ENCODE measurements at regions not wholly inside any gene's neighbourhood (a gene's known extent, or its start where the extent isn't known, plus 50 kb on each side); places are given as distances from the start of the nearest gene placed in this dataset.

DNA sequence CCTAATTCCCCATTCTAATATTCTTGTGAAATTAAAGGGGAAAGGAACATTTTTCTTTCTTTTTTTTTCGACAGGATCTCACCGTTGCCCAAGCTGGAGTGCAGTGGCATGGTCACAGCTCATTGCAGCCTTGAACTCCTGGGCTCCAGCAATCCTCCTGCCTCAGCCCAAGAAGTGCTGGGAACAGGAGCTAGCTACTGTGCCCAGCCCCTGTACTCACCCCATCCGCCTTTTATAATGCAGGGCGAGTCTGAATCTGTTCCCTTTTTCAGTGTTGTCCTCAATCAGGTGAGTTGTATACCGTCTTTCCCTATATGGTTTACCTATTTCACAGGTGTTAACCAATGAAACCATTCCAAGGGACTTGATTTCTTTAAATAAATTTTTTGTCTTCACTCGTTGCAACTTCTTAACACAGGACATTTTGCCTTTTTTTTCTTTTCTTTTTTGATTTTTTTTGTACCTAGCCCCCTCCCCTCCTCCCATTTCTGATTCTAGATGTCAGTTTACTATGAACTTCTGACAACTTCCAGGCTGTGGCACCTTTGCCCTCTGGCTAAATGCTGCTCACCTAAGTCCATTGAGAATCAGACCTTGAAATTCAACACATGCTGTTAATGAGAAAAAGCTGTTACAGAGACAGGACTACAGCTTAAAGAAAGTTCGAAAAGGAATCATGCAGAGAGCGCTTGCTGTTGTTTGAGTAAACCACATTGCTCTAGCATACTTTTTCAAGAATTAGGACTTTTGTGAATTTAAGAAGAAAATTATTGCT, 562.1 kb upstream of the KLF12 start:
- in situ Hi-C loops (cut with MboI; ENCODE audit: low sequenced_read_pairs), result no loop called here
- H3K4me3 ChIP-seq, result no peak overlapping the region
- no peak for DNase-seq (ENCODE audit: low spot score in 2 of 2)
- no peaks in the 10 kb centered on the region for H3K27me3 ChIP-seq (ENCODE audit: low read depth)
- no peaks in the 10 kb centered on the region for H3K4me1 ChIP-seq
- H3K36me3 ChIP-seq (replicated peaks), result no peaks in the 10 kb centered on the region
- H3K9me3 ChIP-seq, result no peaks in the 10 kb centered on the region

DNA sequence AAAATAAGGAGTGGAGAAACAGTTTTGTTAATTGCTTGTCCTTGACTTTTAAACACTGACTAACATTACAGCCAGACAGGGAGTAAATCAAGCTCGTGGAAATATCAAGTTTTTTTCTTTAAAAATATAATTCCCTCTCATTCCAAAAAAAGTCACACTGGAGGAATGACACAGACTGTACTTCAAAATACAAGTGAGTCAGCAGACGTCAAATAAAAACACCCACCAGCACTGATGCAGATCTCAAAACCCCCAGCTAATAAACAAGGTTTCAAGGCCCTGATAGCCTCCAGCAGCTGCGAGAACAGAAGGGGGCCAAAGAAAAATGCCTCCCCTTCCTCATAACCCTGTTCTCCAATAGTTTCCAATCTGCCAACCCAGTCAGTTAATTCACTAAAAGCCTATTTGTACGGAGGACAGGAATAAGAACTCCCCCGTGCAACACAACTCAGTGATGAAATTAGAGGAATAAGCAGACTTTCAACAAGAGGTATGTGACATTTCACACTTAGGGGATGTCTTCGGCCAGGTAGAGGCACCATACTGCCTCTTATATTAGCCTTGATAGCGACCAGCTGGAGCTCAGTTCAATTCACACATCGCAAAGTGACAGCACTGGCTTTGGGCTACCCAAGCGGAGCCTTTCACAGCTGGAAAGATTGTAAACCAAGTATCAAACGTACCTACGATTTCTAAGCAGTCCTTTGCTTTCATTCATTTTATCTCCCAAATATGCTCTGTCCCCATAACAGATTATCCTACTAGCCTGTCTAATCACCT, 561.0 kb upstream of the KLF12 start:
- no peaks in the 10 kb centered on the region for H3K36me3 ChIP-seq (replicated peaks)
- H3K4me3 ChIP-seq, result no peak overlapping the region
- in situ Hi-C loops (cut with MboI; ENCODE audit: low sequenced_read_pairs), result no loop called here
- H3K27me3 ChIP-seq (ENCODE audit: low read depth), result no peaks in the 10 kb centered on the region
- H3K9me3 ChIP-seq, result no peaks in the 10 kb centered on the region
- H3K4me1 ChIP-seq, result no peaks in the 10 kb centered on the region
- DNase-seq (ENCODE audit: low spot score in 2 of 2), result no peak

DNA sequence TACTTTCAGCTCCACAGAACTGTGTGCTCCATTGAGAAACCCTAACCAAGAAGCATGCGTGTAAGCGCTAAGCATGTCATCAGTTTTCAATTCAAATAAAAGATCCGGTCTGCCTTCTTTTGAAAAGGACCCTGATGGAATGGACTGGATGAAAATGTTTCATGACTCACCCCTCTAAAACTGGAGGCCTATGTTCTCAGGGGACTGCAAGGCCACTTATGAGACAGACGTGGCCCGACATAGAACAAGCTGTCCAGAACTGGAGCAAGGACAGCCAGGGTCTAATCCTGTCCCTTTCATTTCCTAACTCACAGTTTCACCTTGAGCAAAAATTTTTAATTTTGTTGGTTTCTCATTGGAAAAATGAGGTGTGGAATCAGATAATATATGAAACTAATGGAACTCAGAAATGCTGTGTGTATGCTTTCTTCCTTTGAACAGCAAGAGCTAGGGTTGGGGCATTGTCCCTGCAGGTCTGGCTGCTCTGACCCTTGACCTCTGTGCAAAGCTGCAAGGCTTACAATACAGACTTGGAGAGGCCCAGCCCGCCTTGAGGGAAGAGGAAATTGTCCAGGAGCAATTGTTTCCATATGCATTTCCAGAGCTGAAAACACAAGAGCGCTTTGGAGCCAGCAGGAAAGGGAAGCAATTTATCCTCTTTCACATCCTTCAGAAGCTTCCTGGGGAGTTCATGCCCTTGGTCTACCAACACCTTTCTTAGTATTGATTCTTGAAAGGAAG, 553.4 kb upstream of the KLF12 start:
- in situ Hi-C loops (cut with MboI; ENCODE audit: low sequenced_read_pairs), result no loop called here
- H3K4me1 ChIP-seq, result no peaks in the 10 kb centered on the region

DNA sequence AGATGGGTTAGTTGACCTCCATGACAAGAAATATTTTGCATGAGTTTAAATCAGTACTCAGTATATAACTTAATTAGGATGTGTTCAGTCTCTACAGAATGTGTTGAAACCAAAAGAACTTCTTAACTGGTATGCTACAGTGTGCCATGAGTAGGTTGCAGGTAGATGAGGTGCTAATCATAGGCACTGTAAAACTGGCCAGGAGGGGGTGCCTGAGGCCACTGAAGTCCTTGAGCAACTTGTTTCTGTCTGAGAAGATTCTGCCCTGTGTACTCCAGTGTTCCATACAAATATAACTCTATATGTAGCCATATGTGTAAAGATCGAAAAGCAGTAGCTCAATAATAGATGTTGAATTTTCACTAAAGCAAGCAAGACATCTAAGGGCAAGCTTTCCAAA, 549.2 kb upstream of the KLF12 start:
- Histone ChIP-seq H3K36me3 (replicated peaks) (no peaks in the 10 kb centered on the region), H3K4me3 (no peak overlapping the region), H3K9me3 (no peaks in the 10 kb centered on the region), H3K4me1 (no peaks in the 10 kb centered on the region), H3K27me3 (ENCODE audit: low read depth) (no peaks in the 10 kb centered on the region)
- in situ Hi-C loops (cut with MboI; ENCODE audit: low sequenced_read_pairs), result no loop called here
- DNase-seq (ENCODE audit: low spot score in 2 of 2), result no peak

More for the DNA sequence above, 553.4 kb upstream of the KLF12 start:
- no peaks in the 10 kb centered on the region for H3K9me3 ChIP-seq
- DNase-seq (ENCODE audit: low spot score in 2 of 2), result no peak
- H3K27me3 ChIP-seq (ENCODE audit: low read depth), result no peaks in the 10 kb centered on the region
- H3K36me3 ChIP-seq (replicated peaks), result no peaks in the 10 kb centered on the region
- H3K4me3 ChIP-seq, result no peak overlapping the region

DNA sequence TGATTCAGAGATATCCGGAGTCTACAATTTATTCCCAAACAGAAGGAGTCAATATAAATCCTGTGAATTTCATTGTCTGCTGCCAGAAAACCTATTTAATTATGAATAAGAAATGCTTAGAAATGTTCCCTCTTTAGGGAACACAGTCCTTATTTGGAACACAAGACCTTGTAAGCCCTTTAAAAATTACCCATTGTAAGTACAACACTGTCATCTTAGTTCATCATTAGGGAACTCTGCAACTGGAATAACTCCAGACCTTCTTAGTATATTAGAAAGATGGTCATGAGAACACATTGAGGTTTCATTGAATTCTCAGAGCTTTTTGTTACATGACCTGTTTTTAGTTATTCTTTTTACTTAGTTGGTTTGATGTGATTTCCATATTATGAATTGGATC, 548.5 kb upstream of the KLF12 start:
- Histone ChIP-seq H3K27me3 (ENCODE audit: low read depth) (no peaks in the 10 kb centered on the region), H3K36me3 (replicated peaks) (no peaks in the 10 kb centered on the region), H3K9me3 (no peaks in the 10 kb centered on the region), H3K4me1 (no peaks in the 10 kb centered on the region), H3K4me3 (no peak overlapping the region)
- no peak for DNase-seq (ENCODE audit: low spot score in 2 of 2)
- in situ Hi-C loops (cut with MboI; ENCODE audit: low sequenced_read_pairs), result no loop called here

DNA sequence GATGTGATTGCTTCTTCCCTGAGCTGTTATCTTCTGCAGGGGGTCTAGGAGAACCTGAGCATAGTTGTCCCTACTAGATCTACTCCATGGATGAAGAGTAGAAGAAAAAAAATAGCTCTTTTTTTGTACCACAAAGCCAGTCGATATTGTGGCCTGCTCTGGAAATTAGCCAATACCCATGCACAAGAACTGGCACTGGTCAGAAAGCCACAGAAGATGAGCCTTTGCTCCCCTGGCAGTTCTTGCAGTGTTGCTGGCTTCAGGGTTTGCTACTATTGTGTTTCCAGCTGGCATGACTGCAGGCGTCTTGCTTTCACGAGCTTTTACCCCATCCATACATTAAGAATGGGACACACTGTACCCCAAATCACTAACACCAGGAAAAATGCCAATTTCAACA, 547.7 kb upstream of the KLF12 start:
- Histone ChIP-seq H3K9me3 (no peaks in the 10 kb centered on the region), H3K4me1 (no peaks in the 10 kb centered on the region), H3K4me3 (no peak overlapping the region), H3K27me3 (ENCODE audit: low read depth) (no peaks in the 10 kb centered on the region), H3K36me3 (replicated peaks) (no peaks in the 10 kb centered on the region)
- DNase-seq (ENCODE audit: low spot score in 2 of 2), result no peak
- in situ Hi-C loops (cut with MboI; ENCODE audit: low sequenced_read_pairs), result no loop called here

DNA sequence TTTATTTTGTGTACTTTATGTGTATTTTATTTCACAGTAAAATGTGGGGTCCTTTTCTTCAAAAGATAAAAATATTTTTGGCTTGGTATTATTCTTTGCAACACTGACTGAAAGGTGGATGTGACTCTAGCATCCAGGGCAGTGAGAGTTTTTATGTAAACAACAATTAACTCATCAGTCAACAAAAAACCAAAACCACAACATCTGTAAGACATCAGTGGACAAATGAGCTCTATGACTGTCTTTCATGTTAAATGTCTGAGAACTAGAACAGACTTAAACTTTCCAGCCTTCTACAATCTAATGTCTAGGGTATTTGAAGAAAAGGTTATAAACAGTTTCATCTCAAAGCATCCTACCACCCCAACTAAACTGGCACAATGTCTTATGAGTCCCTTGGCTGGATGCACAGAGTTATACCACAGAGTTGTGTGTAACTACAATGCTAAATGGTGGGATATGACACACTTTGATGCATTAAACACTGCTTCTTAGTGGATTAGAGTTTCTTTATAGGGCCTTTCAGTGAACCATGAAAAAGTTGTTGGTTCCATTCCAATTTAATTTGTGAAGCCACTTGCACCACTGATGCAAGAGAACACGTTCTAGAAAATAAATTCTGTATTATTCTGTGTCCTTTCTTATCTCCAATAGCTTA, 544.2 kb upstream of the KLF12 start:
- no peak overlapping the region for H3K4me3 ChIP-seq
- no peaks in the 10 kb centered on the region for H3K27me3 ChIP-seq (ENCODE audit: low read depth)
- 0 out of 2 replicates have a peak, but pooled peaks cover 3% of the 10 kb centered on the region for H3K4me1 ChIP-seq
- no peaks in the 10 kb centered on the region for H3K36me3 ChIP-seq (replicated peaks)
- DNase-seq (ENCODE audit: low spot score in 2 of 2), result no peak
- in situ Hi-C loops (cut with MboI; ENCODE audit: low sequenced_read_pairs), result no loop called here
- no peaks in the 10 kb centered on the region for H3K9me3 ChIP-seq

DNA sequence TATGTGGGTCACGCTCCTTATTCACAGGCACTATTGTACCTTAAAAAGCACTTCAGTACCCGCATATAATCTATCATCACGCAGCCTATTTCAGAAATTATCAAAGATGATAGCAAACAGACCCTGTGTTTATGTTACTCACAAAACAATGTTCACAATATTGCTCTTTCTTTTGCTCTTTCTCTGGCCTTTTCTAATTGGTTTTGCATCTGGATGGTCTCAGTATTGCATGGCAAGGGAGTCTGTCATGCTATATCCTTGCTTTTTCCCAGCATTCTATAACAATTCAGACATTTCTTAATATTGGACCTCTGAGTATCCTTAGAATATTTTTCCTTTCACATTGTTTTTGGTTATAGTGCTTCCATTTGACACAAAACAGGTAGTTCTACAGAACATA, 541.8 kb upstream of the KLF12 start:
- no peak for DNase-seq (ENCODE audit: low spot score in 2 of 2)
- H3K36me3 ChIP-seq (replicated peaks), result no peaks in the 10 kb centered on the region
- 0 out of 2 replicates have a peak, but pooled peaks cover 3% of the 10 kb centered on the region for H3K4me1 ChIP-seq
- in situ Hi-C loops (cut with MboI; ENCODE audit: low sequenced_read_pairs), result no loop called here
- H3K27me3 ChIP-seq (ENCODE audit: low read depth), result no peaks in the 10 kb centered on the region
- no peaks in the 10 kb centered on the region for H3K9me3 ChIP-seq
- H3K4me3 ChIP-seq, result no peak overlapping the region

DNA sequence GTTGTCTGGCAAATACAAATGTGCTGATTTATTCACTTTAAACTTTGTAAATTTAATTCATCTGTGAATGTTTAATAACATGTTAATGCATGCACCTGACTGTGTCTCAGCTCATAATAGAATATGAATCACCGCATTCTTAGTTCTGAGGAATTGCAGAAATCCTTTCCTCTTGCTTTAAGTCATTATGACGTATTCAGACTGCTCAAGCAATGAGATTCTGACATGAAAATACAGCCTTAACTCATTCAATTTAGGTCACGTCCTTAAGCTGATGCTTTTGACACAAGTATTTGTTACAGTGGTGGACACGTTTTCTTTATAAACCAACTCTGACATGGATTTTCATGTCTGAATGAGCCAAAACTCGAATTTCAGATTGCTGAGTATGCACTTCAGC, 541.0 kb upstream of the KLF12 start:
- in situ Hi-C loops (cut with MboI; ENCODE audit: low sequenced_read_pairs), result no loop called here
- H3K27me3 ChIP-seq (ENCODE audit: low read depth), result no peaks in the 10 kb centered on the region
- no peaks in the 10 kb centered on the region for H3K9me3 ChIP-seq
- H3K36me3 ChIP-seq (replicated peaks), result no peaks in the 10 kb centered on the region
- no peak for DNase-seq (ENCODE audit: low spot score in 2 of 2)
- H3K4me1 ChIP-seq, result 0 out of 2 replicates have a peak, but pooled peaks cover 3% of the 10 kb centered on the region
- H3K4me3 ChIP-seq, result no peak overlapping the region

DNA sequence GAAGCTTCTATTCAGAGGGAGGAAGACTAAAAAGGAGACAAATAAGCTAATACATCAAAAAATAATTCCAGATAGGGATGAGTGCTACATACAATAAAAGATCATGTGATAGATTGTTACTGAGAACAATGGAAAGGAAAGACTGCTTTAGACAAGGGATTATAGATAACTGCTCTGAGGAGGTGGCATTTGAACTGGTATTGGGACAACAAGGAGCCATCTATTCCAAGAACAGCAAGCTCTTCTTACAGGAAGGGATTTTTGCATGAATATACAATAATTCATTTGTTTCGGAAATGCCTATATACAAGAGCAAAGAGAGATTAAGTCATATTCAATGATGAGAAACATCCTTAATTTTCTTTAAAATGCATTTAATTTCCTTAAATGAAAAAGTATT, 540.5 kb upstream of the KLF12 start:
- in situ Hi-C loops (cut with MboI; ENCODE audit: low sequenced_read_pairs), result no loop called here
- Histone ChIP-seq H3K9me3 (no peaks in the 10 kb centered on the region), H3K4me1 (0 out of 2 replicates have a peak, but pooled peaks cover 3% of the 10 kb centered on the region), H3K4me3 (no peak overlapping the region), H3K36me3 (replicated peaks) (no peaks in the 10 kb centered on the region), H3K27me3 (ENCODE audit: low read depth) (no peaks in the 10 kb centered on the region)
- peak in 1 of 2 experiments; percentile 7 for DNase-seq (ENCODE audit: low spot score in 2 of 2)

DNA sequence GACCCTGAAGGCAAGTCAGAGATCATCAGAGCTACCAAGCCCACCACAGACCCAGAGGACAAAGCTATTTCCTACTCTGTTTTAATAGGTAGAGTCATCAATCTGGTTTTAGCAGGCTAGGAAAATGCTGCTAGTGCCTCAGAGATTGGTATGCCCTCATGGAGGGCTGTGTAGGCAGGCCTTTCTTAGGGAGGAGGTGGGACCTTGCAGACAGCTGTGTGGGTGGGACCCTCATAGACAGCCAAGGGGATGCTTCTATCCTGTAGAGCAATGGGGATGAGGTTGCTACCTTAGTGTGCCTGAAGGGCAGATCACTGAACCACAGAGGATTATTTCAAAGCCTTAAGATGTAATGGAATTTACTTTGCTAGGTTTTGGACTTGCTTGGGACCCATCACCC, 534.9 kb upstream of the KLF12 start:
- Histone ChIP-seq H3K9me3 (no peaks in the 10 kb centered on the region), H3K4me3 (no peak overlapping the region), H3K36me3 (replicated peaks) (no peaks in the 10 kb centered on the region), H3K4me1 (no peaks in the 10 kb centered on the region; the same call in 1 of the 2 replicates), H3K27me3 (ENCODE audit: low read depth) (no peaks in the 10 kb centered on the region)
- in situ Hi-C loops (cut with MboI; ENCODE audit: low sequenced_read_pairs), result no loop called here
- DNase-seq (ENCODE audit: low spot score in 2 of 2), result no peak

DNA sequence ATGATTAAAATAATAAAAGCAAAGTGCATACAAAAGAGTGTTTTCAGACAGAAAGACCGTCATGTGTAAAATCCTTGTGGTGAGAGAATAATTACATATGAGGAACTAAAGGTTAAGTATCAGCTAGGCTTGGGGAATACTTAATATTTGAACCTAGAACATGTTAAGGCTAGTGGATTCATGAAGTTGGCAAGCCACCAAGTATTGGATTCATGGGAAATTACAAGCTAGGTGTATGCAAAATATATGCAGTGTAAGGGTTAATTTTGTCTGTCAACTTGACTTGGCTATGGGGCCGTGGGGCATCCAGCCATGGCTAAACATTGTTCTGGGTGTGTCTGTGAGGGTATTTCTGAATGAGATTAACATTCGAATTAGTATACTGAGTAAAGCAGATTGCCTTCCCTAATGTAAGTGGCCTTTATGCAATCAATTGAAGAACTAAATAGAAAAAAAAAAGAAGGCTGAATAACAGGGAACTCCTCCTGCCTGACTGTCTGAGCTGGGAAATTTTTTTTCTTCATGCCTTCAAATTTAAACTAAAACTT, 533.5 kb upstream of the KLF12 start:
- DNase-seq (ENCODE audit: low spot score in 2 of 2), result peak in 1 of 2 experiments; percentile 33
- Histone ChIP-seq H3K9me3 (no peaks in the 10 kb centered on the region), H3K4me1 (no peaks in the 10 kb centered on the region; the same call in 1 of the 2 replicates), H3K4me3 (no peak overlapping the region), H3K36me3 (replicated peaks) (no peaks in the 10 kb centered on the region), H3K27me3 (ENCODE audit: low read depth) (no peaks in the 10 kb centered on the region)
- in situ Hi-C loops (cut with MboI; ENCODE audit: low sequenced_read_pairs), result no loop called here

DNA sequence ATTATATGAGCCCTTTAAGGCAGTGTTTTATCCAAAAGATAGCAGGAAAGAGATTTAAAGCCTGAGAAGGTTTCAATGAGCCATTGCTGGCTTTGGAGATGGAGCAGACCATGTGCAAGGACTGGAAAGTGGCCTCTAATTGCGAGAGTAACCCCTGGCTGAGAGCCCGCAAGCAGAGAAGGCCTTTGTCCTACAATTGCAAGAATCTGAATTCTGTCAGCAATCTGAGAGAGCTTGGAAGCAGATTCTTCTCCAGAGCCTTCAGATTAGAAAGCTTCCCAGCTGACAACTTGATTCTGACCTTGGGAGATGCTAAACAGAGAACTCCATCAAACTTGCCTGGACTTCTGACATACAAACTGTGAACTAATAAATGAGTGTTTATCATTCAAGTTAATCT, 528.7 kb upstream of the KLF12 start:
- Histone ChIP-seq H3K27me3 (ENCODE audit: low read depth) (no peaks in the 10 kb centered on the region), H3K4me3 (no peak overlapping the region), H3K4me1 (no peaks in the 10 kb centered on the region), H3K36me3 (replicated peaks) (no peaks in the 10 kb centered on the region), H3K9me3 (no peaks in the 10 kb centered on the region)
- no peak for DNase-seq (ENCODE audit: low spot score in 2 of 2)
- in situ Hi-C loops (cut with MboI; ENCODE audit: low sequenced_read_pairs), result no loop called here
